ENCODE measurements at regions not wholly inside any gene's neighbourhood (a gene's known extent, or its start where the extent isn't known, plus 50 kb on each side); places are given as distances from the start of the nearest gene placed in this dataset.

GRCh38 chr13:93098972-93099371, 127.6 kb upstream of the GPC6 start:
- no peak overlapping the region for H3K4me3 ChIP-seq (ENCODE audit: low read length)
- no peak overlapping the region for H3K27ac ChIP-seq (ENCODE audit: low read length)
- no peak overlapping the region for H3K9ac ChIP-seq (ENCODE audit: low read length)
- H3F3A ChIP-seq (ENCODE audit: insufficient read depth, low read length, poor library complexity, severe bottlenecking), result no peaks in the 10 kb centered on the region
- no peaks in the 10 kb centered on the region for H3K9me2 ChIP-seq (ENCODE audit: insufficient read depth, low read length)
- no peaks in the 10 kb centered on the region for H4K20me1 ChIP-seq (ENCODE audit: insufficient read depth)
- TF ChIP-seq TAF1 (IDR thresholded peaks at IDR 0.05; ENCODE audit: low read depth) (no peak), MXI1 (conservative IDR thresholded peaks at IDR 0.05; ENCODE audit: poor library complexity, severe bottlenecking) (no peak), SMC3 (conservative IDR thresholded peaks at IDR 0.05; ENCODE audit: poor library complexity) (no peak), CTCF (IDR thresholded peaks at IDR 0.05; ENCODE audit: poor library complexity, severe bottlenecking) (no peak), REST (IDR thresholded peaks at IDR 0.05; ENCODE audit: borderline replicate concordance) (no peak), POLR2AphosphoS5 (IDR thresholded peaks at IDR 0.05) (no peak), RAD21 (conservative IDR thresholded peaks at IDR 0.05) (no peak), EZH2 (IDR thresholded peaks at IDR 0.05; ENCODE audit: borderline replicate concordance, insufficient read depth, low read length, poor library complexity, severe bottlenecking) (no peak), EP300 (conservative IDR thresholded peaks at IDR 0.05; ENCODE audit: poor library complexity, severe bottlenecking) (no peak)
- H3K36me3 ChIP-seq (ENCODE audit: insufficient read depth, low read length), result no peaks in the 10 kb centered on the region
- no peaks in the 10 kb centered on the region for H3K79me2 ChIP-seq (replicated peaks; ENCODE audit: insufficient read depth, low read length)
- no peak overlapping the region for H2AFZ ChIP-seq (ENCODE audit: low read depth, low read length)
- H3K9me3 ChIP-seq (ENCODE audit: low read length), result no peaks in the 10 kb centered on the region
- no peaks in the 10 kb centered on the region for H3K27me3 ChIP-seq (ENCODE audit: insufficient read depth, low read depth, low read length)
- H3K4me2 ChIP-seq (ENCODE audit: low read length), result no peak overlapping the region

GRCh38 chr13:93101226-93101734, 125.3 kb upstream of the GPC6 start:
- Histone ChIP-seq H3K9me2 (ENCODE audit: insufficient read depth, low read length) (no peaks in the 10 kb centered on the region), H3K4me3 (ENCODE audit: low read length) (no peak overlapping the region)

More at GRCh38 chr13:93101226-93101734, 125.3 kb upstream of the GPC6 start:
- Histone ChIP-seq H3K4me2 (ENCODE audit: low read length) (no peak overlapping the region), H3K36me3 (ENCODE audit: insufficient read depth, low read length) (no peaks in the 10 kb centered on the region), H3K79me2 (replicated peaks; ENCODE audit: insufficient read depth, low read length) (no peaks in the 10 kb centered on the region), H2AFZ (ENCODE audit: low read depth, low read length) (no peak overlapping the region), H3K27ac (ENCODE audit: low read length) (no peak overlapping the region), H3K9me3 (ENCODE audit: low read length) (no peaks in the 10 kb centered on the region), H3K27me3 (ENCODE audit: insufficient read depth, low read depth, low read length) (no peaks in the 10 kb centered on the region), H3K9ac (ENCODE audit: low read length) (no peak overlapping the region), H3F3A (ENCODE audit: insufficient read depth, low read length, poor library complexity, severe bottlenecking) (no peaks in the 10 kb centered on the region), H4K20me1 (ENCODE audit: insufficient read depth) (no peaks in the 10 kb centered on the region)
- no peak for TF ChIP-seq RAD21 (conservative IDR thresholded peaks at IDR 0.05)
- TF ChIP-seq CTCF (IDR thresholded peaks at IDR 0.05; ENCODE audit: poor library complexity, severe bottlenecking), result no peak
- no peak for TF ChIP-seq TAF1 (IDR thresholded peaks at IDR 0.05; ENCODE audit: low read depth)
- TF ChIP-seq SMC3 (conservative IDR thresholded peaks at IDR 0.05; ENCODE audit: poor library complexity), result no peak
